ENCODE measurements at regions not wholly inside any gene's neighbourhood (a gene's known extent, or its start where the extent isn't known, plus 50 kb on each side); places are given as distances from the start of the nearest gene placed in this dataset.

GRCh38 chr1:234840253-234840652, 230.3 kb upstream of the IRF2BP2 start:
- H3K9me3 ChIP-seq = no peaks in the 10 kb centered on the region
- H3K4me3 ChIP-seq = no peak overlapping the region
- H3K27me3 ChIP-seq = no peaks in the 10 kb centered on the region
- DNase-seq (ENCODE audit: low spot score in 2 of 2) = no peak
- H3K27ac ChIP-seq = no peak overlapping the region
- no peaks in the 10 kb centered on the region for H3K4me1 ChIP-seq
- H3K36me3 ChIP-seq = no peaks in the 10 kb centered on the region
- TF ChIP-seq POLR2AphosphoS5 (IDR thresholded peaks at IDR 0.05) (no peak), CTCF (IDR thresholded peaks at IDR 0.05) (no peak), POLR2A (IDR thresholded peaks at IDR 0.05) (no peak)
- intact Hi-C loops (cut with DNase I; ENCODE audit: low total_unique reads) = no loop called here

GRCh38 chr1:234839663-234840062, 229.7 kb upstream of the IRF2BP2 start:
- Histone ChIP-seq H3K27me3 (no peaks in the 10 kb centered on the region), H3K9me3 (no peaks in the 10 kb centered on the region), H3K4me1 (no peaks in the 10 kb centered on the region), H3K4me3 (no peak overlapping the region), H3K27ac (no peak overlapping the region), H3K36me3 (no peaks in the 10 kb centered on the region)
- no peak for DNase-seq (ENCODE audit: low spot score in 2 of 2)
- TF ChIP-seq POLR2AphosphoS5 (IDR thresholded peaks at IDR 0.05) (no peak), POLR2A (IDR thresholded peaks at IDR 0.05) (no peak), CTCF (IDR thresholded peaks at IDR 0.05) (no peak)
- intact Hi-C loops (cut with DNase I; ENCODE audit: low total_unique reads) = no loop called here

- no peak for DNase-seq (ENCODE audit: low spot score in 2 of 2)
- Histone ChIP-seq H3K9me3 (no peaks in the 10 kb centered on the region), H3K4me1 (no peaks in the 10 kb centered on the region), H3K4me3 (no peak overlapping the region), H3K27me3 (no peaks in the 10 kb centered on the region), H3K36me3 (no peaks in the 10 kb centered on the region), H3K27ac (no peak overlapping the region)
- TF ChIP-seq POLR2AphosphoS5 (IDR thresholded peaks at IDR 0.05) (no peak), POLR2A (IDR thresholded peaks at IDR 0.05) (no peak), CTCF (IDR thresholded peaks at IDR 0.05) (no peak)
- intact Hi-C loops (cut with DNase I; ENCODE audit: low total_unique reads) = no loop called here
Observed at GRCh38 chr1:234838820-234839219, 228.8 kb upstream of the IRF2BP2 start.

- Histone ChIP-seq H3K27ac (no peak overlapping the region), H3K4me3 (no peak overlapping the region), H3K9me3 (no peaks in the 10 kb centered on the region), H3K27me3 (no peaks in the 10 kb centered on the region), H3K36me3 (no peaks in the 10 kb centered on the region), H3K4me1 (no peaks in the 10 kb centered on the region)
- intact Hi-C loops (cut with DNase I; ENCODE audit: low total_unique reads) = no loop called here
- no peak for DNase-seq (ENCODE audit: low spot score in 2 of 2)
- TF ChIP-seq POLR2A (IDR thresholded peaks at IDR 0.05) = no peak
- no peak for TF ChIP-seq POLR2AphosphoS5 (IDR thresholded peaks at IDR 0.05)
- TF ChIP-seq CTCF (IDR thresholded peaks at IDR 0.05) = no peak
Observed at GRCh38 chr1:234838182-234838581, 228.2 kb upstream of the IRF2BP2 start.

GRCh38 chr1:234837713-234838112, 227.7 kb upstream of the IRF2BP2 start:
- DNase-seq (ENCODE audit: low spot score in 2 of 2) = no peak
- Histone ChIP-seq H3K4me1 (no peaks in the 10 kb centered on the region), H3K36me3 (no peaks in the 10 kb centered on the region), H3K9me3 (no peaks in the 10 kb centered on the region), H3K27me3 (no peaks in the 10 kb centered on the region), H3K4me3 (no peak overlapping the region), H3K27ac (no peak overlapping the region)
- intact Hi-C loops (cut with DNase I; ENCODE audit: low total_unique reads) = no loop called here
- TF ChIP-seq POLR2AphosphoS5 (IDR thresholded peaks at IDR 0.05) (no peak), POLR2A (IDR thresholded peaks at IDR 0.05) (no peak), CTCF (IDR thresholded peaks at IDR 0.05) (no peak)

Data from breast epithelium (tissue), 4 donors.